ENCODE measurements at regions not wholly inside any gene's neighbourhood (a gene's known extent, or its start where the extent isn't known, plus 50 kb on each side); places are given as distances from the start of the nearest gene placed in this dataset.
"Not testable (repeated sequence)": the region's sequence is repeated elsewhere in the genome, so short reads cannot be mapped to it uniquely, and the experiment has no call there.

DNA sequence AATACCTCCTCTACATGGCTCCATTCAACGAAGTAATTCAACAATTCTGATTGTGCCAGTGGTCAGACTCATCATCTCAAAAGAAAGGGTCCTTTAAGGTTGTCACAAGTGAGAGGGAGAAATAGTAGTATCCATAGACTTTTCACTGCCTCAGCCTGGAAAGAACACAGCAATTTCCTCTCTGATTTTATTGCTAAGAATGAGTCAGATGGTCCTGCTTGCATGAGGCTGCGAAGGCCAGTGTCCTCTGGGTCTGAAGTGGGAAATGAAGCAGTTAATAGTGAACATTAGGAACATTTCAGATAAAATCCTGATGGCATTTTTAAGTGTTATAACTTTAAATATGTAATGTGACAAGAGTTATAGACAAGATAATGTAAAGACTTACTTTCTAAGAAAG lies 979.0 kb downstream of the EFNA5 start:
- no peak for DNase-seq (ENCODE audit: low spot score)

GRCh38 chr5:106690585-106690984 lies 980.2 kb downstream of the EFNA5 start:
- DNase-seq (ENCODE audit: low spot score): no peak

DNA sequence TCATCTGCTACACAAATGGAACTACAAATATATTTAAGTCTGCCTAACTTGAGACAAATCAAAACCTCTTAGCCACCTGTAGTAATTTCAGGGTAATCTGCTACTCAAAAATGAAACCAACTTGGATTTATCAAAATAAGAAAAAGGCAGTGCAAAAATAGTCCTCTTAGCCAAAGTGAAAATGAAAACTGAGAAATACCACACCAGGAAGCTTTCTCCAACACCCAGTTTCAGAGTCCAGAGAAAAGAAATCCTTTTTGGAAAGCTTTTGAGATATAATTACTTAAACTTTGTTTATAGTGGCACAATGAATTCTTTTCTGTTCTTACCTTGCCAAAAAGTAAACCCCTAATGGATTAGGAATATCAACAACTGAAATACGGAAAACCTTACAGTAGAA lies 990.4 kb downstream of the EFNA5 start:
- no peak for DNase-seq (ENCODE audit: low spot score)

GRCh38 chr5:106677057-106677456 lies 993.7 kb downstream of the EFNA5 start:
- DNase-seq (ENCODE audit: low spot score): no peak

DNA sequence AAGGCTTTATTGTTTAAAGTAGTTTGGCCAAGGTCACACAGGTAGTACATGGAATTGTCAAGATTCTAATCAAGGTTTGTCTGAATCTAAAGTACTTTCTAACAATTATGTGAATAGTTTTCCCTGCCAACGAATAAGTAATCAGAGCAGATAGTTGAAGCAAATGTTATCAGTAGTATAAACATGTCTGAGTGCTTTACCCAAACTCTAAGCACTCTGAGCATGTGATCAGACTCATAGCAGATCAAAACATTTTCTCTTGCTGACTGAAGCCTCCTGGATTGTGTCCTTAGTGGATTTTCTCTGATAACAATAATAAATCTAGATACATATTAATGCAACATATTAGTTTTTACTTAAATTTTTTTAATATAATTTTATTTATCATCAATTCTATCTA lies 995.0 kb downstream of the EFNA5 start:
- no peak for DNase-seq (ENCODE audit: low spot score)

- DNase-seq (ENCODE audit: low spot score): no peak
Observed at GRCh38 chr5:106673941-106674340, 996.8 kb downstream of the EFNA5 start.

DNA sequence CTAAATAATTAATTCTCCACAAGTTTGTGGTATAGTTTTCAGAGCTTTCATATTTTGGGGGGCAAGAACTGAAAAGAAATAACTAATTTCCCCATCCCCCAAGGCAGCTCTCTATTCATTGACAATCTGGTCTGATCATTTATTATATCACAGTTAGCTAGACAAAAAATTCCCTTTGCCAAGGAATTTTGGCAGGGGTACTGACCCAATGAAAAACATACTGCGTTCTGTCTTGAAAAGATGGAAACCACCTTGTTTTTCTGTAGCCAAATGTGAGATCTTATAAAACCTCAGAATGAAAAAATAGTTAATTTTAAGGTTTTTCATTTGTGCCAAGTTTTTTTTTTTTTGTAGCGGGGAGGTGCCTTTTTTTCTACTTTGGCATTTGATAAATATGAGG lies 1008.9 kb downstream of the EFNA5 start:
- DNase-seq (ENCODE audit: low spot score): no peak

- no peak for DNase-seq (ENCODE audit: low spot score)
Observed at GRCh38 chr5:106660681-106661080, 1010.1 kb downstream of the EFNA5 start.

DNA sequence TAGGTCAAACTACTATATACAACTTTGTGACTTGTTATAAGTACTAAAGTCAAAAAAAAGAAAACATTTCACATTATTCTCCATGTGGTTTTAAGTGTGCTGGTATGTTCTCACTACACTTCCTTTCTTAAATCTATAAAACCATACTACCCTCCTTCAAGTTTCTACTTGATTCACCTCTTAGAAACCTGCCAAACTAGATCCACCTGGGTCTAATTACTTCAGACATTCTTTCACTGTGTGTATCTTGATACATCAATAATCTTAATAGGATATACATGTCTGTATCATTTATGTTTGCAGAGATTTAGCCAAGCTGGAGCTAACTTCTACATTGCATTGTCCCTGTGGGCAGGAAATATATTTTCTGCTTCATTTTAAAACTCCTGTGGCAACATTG lies 1012.6 kb downstream of the EFNA5 start:
- no peak for DNase-seq (ENCODE audit: low spot score)

DNA sequence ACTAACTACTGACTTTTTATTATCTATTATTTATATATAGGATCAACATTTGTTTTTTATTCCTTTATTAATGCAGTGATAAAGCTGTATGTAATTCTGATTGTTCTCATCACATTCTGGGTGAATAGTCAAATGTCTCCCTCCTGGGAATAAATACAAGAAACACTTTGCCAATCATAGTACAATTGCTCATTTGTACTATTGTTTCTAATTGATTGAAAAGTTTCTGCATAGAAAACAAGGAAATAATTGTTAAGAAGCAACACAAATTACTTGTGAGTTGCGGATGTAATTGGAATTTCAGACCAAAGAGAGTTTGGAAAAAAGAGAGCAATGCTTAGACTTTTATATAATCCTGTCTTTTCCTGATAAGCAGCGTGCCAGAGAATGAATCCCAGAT lies 1013.9 kb downstream of the EFNA5 start:
- DNase-seq (ENCODE audit: low spot score): peak; percentile 8

DNA sequence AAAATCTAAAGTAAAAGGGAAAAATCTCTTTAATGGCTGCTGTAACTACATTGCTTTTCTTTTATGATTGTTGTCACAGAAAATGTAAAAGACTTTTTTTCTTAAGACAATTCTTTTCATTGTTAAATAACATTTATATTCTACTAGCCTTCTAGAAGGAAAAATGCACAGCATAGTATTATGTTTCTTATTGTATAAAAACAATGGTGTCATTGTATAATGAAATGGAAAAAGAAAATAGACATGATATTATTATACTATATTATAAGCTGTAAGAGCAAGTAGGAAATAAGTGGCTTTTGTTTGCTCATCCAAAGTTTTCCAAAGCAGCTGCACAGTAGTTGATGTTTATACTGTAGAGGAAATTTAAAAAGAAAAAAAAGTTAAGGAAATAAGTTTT lies 1021.7 kb downstream of the EFNA5 start:
- DNase-seq (ENCODE audit: low spot score): no peak

GRCh38 chr5:106648401-106648800 lies 1022.3 kb downstream of the EFNA5 start:
- DNase-seq (ENCODE audit: low spot score): no peak

- no peak for DNase-seq (ENCODE audit: low spot score)
Observed at GRCh38 chr5:106646106-106646505, 1024.6 kb downstream of the EFNA5 start.

DNA sequence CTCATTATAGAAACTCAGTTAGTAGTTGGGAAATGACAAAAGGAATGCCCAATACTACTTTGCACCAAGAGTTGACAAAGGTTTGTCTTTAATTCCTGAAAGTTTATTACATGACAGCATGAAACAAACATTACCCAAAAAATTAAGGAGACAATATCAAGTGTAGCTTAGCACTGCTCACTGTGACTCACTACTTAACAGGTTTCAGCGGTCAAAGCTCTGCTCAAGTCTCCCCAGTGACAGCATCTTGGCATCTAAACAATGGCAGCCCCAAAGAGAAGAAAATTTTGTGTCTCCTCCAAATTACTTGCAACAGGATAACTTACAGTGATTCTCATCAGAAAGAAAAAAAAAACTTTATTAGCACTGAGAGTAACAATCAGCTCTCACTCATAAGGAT lies 1030.2 kb downstream of the EFNA5 start:
- no peak for DNase-seq (ENCODE audit: low spot score)

- DNase-seq (ENCODE audit: low spot score): no peak
Observed at GRCh38 chr5:106639488-106639887, 1031.2 kb downstream of the EFNA5 start.

- DNase-seq (ENCODE audit: low spot score): no peak
Observed at GRCh38 chr5:106637275-106637674, 1033.5 kb downstream of the EFNA5 start.

- DNase-seq (ENCODE audit: low spot score): no peak
Observed at GRCh38 chr5:106634375-106634774, 1036.4 kb downstream of the EFNA5 start.

DNA sequence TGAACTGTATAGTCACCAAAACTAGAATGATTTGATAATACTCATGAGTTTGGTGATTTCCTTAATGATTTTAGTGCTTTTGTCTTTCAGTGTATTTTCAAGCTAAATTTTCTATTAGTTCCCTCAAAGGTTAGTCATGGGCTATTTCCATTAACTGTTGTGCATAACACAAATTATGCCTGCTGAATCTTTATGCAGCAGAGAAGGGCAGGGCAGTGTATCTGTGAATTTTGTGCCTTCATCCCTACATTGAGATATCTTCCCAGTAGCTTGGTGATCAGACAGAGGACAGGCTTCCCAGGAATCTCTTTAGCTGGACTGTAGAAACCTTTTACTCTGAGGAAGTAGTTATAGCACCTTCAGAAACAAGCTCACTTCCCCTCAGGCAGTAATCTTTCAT lies 1036.9 kb downstream of the EFNA5 start:
- no peak for DNase-seq (ENCODE audit: low spot score)

GRCh38 chr5:106628456-106628855 lies 1042.3 kb downstream of the EFNA5 start:
- not testable (repeated sequence) for DNase-seq (ENCODE audit: low spot score)

DNA sequence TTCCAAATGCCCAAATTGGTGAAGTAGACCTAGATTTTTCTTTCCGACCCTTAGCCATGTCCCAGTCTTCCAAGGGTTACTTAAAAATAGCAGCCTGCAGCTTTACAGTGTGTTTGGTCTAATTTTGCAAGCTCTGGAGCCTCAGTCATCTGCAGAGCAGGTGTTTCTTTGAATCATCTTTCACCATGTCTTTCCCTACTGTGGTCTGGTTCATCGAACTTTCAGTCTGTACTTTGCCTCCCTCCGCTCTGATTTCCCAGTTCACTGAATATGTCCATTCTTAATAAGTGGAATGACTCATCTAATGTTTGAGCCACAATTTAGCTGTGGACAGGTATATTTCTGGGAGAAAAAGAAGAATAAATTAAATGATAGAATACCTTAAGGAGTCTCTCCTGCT lies 1060.7 kb downstream of the EFNA5 start:
- DNase-seq (ENCODE audit: low spot score): no peak

GRCh38 chr5:106601620-106602019 lies 1069.1 kb downstream of the EFNA5 start:
- DNase-seq (ENCODE audit: low spot score): no peak

DNA sequence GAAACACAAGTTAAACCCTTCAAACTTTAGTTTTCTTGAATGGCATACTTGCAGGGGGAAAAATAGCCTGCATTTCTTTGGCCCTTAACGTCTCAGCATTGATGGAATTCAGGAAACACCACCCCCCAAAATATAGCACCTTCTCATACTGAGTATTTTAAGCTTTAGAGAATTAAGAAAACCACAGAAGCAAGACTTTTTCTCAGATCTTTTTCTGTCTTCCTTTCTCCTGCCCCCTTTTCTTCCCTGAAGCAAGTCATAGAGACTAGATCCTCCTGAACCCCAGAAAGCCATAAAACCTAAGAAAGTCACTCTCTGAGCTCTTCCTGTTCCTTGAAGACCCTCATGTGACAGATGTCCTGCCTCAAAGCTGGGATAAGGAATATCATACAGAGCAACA lies 1069.9 kb downstream of the EFNA5 start:
- no peak for DNase-seq (ENCODE audit: low spot score)

DNA sequence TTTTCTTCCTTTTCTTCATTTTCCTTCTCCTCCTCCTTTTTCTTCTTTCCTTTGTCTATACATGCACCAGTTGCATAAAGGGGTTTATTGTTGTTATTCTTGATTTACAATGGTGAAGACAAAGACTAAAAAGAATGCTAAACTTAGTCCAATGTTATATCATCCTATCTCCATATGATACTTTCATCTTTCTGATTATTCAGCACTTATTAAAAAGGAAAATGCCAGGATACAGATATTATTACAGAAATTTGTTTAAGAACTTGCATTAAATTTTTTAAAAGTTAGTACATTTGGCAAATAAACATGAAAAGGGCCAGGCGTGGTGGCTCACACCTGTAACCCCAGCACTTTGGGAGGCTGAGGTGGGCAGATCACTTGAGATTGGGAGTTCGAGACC lies 1074.9 kb downstream of the EFNA5 start:
- DNase-seq (ENCODE audit: low spot score): no peak

DNA sequence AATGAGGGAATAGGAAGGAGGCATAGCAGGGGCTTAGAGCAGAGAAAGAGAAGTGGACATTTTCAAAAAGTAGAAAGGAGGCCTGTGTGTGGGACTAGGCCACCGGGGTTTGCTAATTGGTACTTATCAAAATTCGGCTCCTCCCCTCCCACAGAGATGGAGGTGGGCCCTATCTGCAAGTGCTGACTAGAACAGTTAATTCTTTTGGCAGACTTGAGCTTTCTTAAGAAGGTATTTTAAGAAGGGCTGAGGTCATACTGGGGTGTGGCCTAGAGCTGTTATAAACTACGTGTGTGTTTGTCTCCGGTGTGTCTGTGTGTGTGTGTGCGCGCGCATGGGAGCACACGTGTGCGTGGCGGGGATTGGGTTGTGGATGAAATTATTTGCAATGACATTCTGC lies 1086.5 kb downstream of the EFNA5 start:
- no peak for DNase-seq (ENCODE audit: low spot score)

DNA sequence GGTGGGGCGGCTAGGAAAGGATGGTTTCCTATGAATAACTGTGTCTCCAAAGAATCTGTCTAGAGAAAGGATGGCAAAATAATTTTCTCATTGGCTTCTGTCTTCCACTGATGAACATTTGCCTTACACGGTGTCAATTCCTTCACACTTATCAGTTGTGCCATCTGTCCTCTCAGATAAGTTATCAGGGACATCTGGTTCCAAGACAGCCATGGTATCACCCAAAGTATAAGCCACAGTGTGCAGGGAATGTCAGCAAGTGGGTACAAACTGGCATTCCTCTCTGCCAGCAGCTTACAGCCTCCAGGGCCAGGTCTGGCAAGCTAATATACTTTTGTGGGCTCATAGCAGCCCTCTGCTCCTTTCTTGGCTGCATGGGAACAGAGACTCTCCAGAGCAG lies 1092.0 kb downstream of the EFNA5 start:
- no peak for DNase-seq (ENCODE audit: low spot score)
